KBM-7 (cell line): ENCODE measurements at regions not wholly inside any gene's neighbourhood (a gene's known extent, or its start where the extent isn't known, plus 50 kb on each side); places are given as distances from the start of the nearest gene placed in this dataset.

Experiments used
- DNase-seq: peaks from one replicate; pipeline ENCODE4 v3.0.0-alpha.2; 2015
- in situ Hi-C: fragments of 300-500 bp; cut with MboI; formaldehyde crosslinking; loops from 2 replicates; pipeline ENCODE4 v1.14.3; 2020; ENCODE audit warnings: low sequenced_read_pairs, low pct_unique_long_range_greater_than_20kb, mixed read lengths

GRCh38 chr1:209219791-209220524 lies 363.6 kb upstream of the CAMK1G start:
- in situ Hi-C loops, result no loop called here
- DNase-seq, result no peak

DNA sequence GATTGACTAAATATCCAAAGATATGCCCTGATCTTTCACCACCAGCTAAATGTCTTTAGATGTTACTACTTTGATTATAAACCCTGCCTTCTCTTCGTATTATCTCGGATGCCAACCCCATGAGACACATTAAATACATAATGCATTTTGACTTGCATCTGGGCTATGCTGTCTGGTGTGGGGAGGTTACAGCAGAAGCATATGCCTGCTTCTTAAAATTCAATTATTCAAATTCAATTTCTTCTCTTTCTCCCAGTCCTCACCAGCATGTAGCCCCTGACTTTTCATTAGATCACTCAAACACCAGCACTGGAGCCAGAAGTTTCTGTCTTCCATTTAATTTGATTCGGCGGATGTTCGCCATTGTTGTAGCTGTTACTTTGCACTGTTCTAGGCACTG lies 360.7 kb upstream of the CAMK1G start:
- in situ Hi-C loops, result no loop called here

DNA sequence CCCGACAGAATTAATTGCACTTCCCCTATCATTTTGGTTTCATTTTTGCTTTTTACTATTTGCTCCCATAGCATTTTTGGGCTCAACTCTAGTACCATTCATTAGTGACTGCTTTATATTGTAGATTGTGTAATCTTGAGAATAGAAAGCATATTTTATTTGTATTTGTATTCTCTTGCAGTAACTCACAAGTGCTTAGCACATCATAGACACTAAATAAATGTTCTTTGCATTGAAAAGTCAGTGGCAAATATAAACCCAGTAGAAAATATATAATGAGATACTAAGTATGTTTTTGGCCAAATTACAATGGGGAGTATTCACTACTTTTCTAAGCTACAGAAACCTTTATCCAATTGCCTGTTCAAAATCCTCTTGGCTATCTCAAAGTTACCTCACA lies 359.7 kb upstream of the CAMK1G start:
- in situ Hi-C loops, result no loop called here
- DNase-seq, result no peak

More for the DNA sequence above, 360.7 kb upstream of the CAMK1G start:
- no peak for DNase-seq

- in situ Hi-C loops, result no loop called here
- DNase-seq, result no peak
Observed at GRCh38 chr1:209224886-209225285, 358.6 kb upstream of the CAMK1G start.

DNA sequence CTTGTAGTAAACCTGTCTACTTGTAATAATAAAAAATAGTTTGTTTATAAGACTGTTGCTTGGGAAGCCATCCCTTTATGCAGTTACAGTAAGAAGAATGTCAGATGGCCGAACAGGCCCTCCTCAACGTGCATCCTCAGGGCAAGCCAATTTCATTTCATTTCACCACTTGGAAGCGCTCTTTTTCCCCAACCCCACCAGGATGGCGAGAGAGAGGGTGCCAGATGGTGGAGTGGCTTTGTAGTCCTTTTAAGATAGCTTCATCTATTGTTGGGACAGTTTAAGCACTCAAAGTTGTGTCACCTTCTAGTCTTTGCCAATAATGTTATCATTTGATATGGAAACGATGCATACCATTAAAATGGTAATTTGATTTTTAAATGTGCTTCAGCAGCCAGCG lies 356.3 kb upstream of the CAMK1G start:
- DNase-seq, result no peak
- in situ Hi-C loops, result no loop called here

GRCh38 chr1:209227941-209228340 lies 355.6 kb upstream of the CAMK1G start:
- in situ Hi-C loops, result no loop called here
- no peak for DNase-seq

DNA sequence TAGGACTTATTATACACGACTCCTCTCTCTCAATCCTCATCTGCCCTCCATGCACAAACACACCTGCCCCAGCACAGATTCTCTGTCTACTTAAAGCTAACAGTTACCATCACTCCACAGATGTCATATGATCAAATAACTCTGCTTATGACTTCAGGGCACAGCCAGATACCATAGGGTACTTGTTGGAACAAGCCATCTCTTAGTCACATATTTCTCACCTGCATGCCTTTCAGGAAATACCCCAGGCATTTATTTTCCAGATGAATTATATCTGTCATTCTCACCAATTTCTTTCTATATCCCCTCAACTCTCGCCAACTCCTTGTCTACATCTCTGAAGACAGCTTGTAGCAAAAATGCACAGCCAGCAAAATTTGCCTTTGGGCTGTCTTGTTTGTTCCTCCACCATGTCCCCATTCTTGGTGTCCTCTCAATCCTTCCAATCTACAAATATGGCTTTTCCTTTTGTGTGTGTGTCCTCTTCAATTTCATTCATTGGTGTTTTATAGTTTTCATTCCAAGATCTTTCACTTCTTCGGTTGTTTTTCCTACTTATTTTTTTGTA lies 353.9 kb upstream of the CAMK1G start:
- no peak for DNase-seq
- in situ Hi-C loops, result no loop called here

DNA sequence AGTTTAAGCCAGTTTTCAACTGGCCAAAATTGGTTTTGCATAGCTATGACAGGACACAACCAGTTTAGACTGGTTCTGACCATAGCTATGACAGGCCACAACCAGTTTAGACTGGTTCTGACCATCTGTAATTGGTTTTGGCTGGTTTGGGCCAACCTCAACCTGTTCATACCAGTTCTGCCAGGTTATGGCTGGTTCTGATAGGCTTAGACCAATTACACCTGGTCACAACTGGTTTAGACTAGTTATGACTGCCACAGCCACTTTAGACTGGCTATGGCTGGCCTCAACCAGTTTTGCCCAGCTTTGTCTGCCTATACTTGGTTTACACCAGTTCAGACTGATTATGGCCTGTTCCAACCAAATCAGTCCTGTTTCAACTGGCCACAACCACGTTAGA lies 353.2 kb upstream of the CAMK1G start:
- DNase-seq, result no peak
- in situ Hi-C loops, result no loop called here

GRCh38 chr1:209231476-209232156 lies 351.9 kb upstream of the CAMK1G start:
- no peak for DNase-seq
- in situ Hi-C loops, result no loop called here

DNA sequence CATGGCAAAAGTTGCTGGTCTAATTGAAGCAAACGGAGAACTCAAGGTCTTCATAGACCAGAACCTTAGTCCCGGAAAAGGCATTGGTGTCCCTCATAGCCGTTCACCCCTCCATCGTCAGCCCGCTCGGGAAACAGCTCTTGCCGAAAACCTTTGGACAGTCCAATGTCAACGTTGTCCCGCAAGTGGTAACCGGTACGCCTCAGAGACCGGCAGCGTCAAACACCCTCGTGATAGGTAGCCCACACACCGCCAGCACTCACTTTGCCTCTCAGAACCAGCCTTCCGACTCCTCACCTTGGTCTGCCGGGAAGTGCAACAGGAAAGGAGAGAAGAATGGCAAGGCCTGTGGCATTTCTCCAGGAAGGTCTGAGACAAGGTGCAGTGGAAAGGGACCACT lies 351.3 kb upstream of the CAMK1G start:
- no peak for DNase-seq
- in situ Hi-C loops, result no loop called here

GRCh38 chr1:209232759-209233158 lies 350.8 kb upstream of the CAMK1G start:
- DNase-seq, result no peak
- in situ Hi-C loops, result no loop called here

- DNase-seq, result no peak
- in situ Hi-C loops, result no loop called here
Observed at GRCh38 chr1:209235166-209235565, 348.3 kb upstream of the CAMK1G start.

- in situ Hi-C loops, result no loop called here
- DNase-seq, result no peak
Observed at GRCh38 chr1:209238356-209238755, 345.2 kb upstream of the CAMK1G start.

GRCh38 chr1:209240351-209240750 lies 343.2 kb upstream of the CAMK1G start:
- in situ Hi-C loops, result no loop called here
- no peak for DNase-seq

GRCh38 chr1:209241487-209241886 lies 342.0 kb upstream of the CAMK1G start:
- in situ Hi-C loops, result no loop called here
- DNase-seq, result no peak

DNA sequence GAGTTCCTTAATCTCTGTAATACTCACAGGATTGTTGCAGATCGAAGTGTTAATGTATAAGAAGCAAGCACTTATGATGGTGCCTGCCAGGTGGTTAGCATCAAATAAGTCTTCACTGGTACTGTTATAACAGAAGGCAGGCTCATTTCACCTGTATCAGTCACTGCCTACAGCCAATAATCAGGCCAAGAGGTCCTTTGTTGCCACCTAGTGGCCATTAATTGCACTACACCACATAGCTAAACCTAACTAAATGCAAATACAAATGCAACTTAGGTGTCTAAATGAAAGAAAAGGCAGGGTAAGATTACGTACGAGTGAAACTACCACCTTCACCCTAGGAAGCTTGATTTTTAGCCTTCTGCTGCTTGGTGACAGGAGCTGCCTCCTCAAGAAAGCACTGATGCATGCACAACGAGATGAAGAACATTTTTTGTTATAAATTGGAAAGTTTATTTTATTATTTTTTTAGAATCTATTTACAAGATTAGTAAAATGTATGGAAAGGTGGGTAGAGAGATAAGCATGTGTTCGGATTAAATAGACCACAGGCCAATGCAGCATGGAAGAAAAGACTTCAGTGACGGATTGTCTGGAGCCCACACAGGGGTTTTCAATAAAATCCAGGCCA lies 334.8 kb upstream of the CAMK1G start:
- DNase-seq, result peak; percentile 55
- in situ Hi-C loops, result no loop called here

- DNase-seq, result no peak
Observed at GRCh38 chr1:209249280-209249670, 334.2 kb upstream of the CAMK1G start.

DNA sequence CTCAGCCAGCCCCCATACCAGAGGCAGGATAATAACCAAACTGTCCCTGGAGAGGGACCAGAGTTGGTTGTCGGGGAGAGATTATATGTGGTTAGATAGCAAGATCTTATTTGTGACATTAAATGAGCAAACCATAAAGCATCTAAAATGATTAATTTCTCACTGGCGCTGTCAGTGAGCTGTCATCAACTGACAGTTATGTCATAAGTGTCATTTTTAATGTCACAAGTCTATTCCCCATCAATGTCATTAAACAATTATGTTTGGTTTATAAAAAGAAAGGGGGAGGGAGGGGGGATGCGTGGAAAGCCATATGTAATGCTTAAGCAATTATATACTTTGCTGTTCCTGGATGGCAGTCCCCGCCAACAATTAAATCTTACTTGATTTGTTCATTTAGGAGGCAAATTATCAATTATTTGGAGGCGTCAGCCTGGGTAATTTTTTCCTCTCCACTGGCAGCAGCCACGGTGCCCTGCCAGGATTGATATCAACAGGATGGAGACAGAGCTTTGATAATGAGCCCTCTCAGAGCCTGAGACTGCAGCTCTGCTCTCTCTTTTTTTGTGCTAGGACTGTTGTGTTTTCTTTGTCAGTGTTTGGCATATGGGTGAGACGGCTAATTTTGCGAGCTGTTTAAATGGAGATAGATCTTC lies 333.6 kb upstream of the CAMK1G start:
- in situ Hi-C loops, result no loop called here
- no peak for DNase-seq

More at GRCh38 chr1:209249280-209249670, 334.2 kb upstream of the CAMK1G start:
- in situ Hi-C loops, result no loop called here

DNA sequence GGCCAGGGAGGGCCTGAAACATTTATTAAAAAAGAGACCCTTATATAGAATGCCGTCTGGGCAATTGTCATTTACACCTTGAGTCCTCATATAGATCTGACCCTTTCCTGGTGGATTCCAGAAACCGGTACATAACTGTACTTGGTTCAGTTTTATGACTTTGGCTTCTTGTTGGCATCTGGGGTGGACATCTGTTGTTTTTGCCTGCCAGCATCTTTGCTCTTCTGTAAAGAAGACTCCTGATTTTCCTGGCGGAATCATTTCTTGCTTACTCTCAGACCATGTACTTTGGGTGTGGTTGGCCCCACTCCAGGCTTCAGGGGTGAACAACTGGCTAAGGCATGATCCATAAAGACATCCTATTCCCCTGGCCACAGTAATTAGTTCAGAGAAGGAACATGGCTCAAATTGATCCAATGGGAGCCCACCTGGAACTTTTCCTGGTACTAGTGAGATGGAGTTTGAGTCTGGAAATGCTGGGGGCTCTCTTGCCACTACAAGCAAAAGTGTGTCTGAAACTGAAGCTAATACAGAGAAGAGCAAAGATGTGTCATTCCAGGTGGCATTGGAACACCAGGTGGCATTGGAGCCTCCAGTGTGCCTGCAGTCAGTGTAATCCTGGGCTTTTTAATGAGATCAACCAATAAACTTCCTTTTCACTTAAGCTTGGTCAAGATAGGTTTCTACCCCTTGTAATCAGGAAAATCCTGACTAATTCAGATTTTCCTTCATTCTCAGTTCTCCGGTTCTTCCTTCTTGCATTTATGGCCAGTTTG lies 332.5 kb upstream of the CAMK1G start:
- in situ Hi-C loops, result no loop called here
- no peak for DNase-seq
